DND-41 (cell line): ENCODE measurements at regions not wholly inside any gene's neighbourhood (a gene's known extent, or its start where the extent isn't known, plus 50 kb on each side); places are given as distances from the start of the nearest gene placed in this dataset.

ENCODE experiments used
- EZH2 ChIP-seq: IDR thresholded peaks from 3 replicates; pipeline ENCODE4 v1.6.1; 2012; ENCODE audit warnings: borderline replicate concordance, low read depth, mild to moderate bottlenecking, moderate library complexity, low read length, inconsistent platforms; ENCODE audit not compliant: severe bottlenecking
- TF ChIP-seq, protein P1 (sequence below): IDR thresholded peaks from 2 replicates; pipeline ENCODE4 v1.5.1; 2012; ENCODE audit warnings: borderline replicate concordance, low read length, moderate library complexity, mild to moderate bottlenecking; ENCODE audit not compliant: poor library complexity, severe bottlenecking; ENCODE audit errors: extremely low read depth

DNA sequence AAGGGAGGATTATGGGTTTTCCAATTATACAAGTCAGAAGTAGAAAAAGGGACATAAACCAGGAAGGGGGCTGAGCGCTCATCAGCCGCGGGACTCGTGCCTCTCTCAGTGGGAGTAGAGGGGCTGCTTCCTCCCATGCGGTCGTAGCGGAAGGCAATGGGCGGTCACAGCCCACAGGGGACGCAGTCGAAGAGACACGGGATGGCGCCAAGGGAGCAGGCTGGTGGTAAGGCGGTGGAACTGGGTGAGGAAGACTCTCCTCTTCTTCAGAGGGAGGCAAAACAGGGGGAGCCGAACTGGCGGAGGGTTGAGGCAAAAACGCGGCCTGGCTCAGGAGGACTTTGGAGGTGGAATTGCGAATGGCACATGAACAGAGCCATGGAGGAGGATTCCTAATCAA is 677.7 kb downstream of the TMEM121 start:
- TF ChIP-seq, protein P1, sequence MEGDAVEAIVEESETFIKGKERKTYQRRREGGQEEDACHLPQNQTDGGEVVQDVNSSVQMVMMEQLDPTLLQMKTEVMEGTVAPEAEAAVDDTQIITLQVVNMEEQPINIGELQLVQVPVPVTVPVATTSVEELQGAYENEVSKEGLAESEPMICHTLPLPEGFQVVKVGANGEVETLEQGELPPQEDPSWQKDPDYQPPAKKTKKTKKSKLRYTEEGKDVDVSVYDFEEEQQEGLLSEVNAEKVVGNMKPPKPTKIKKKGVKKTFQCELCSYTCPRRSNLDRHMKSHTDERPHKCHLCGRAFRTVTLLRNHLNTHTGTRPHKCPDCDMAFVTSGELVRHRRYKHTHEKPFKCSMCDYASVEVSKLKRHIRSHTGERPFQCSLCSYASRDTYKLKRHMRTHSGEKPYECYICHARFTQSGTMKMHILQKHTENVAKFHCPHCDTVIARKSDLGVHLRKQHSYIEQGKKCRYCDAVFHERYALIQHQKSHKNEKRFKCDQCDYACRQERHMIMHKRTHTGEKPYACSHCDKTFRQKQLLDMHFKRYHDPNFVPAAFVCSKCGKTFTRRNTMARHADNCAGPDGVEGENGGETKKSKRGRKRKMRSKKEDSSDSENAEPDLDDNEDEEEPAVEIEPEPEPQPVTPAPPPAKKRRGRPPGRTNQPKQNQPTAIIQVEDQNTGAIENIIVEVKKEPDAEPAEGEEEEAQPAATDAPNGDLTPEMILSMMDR = no peak
- TF ChIP-seq EZH2 = no peak
